GM12891 (cell line): ENCODE measurements at regions not wholly inside any gene's neighbourhood (a gene's known extent, or its start where the extent isn't known, plus 50 kb on each side); places are given as distances from the start of the nearest gene placed in this dataset.

ENCODE experiments used
- PAX5 ChIP-seq: IDR thresholded peaks from 2 replicates; pipeline ENCODE4 v1.6.1; 2011; ENCODE audit warnings: low read length, moderate library complexity, mild to moderate bottlenecking; ENCODE audit not compliant: insufficient read depth, severe bottlenecking
- POLR2A ChIP-seq: IDR thresholded peaks from 2 replicates; pipeline ENCODE4 v1.6.1; 2011; ENCODE audit warnings: low read depth, low read length, control low read depth
- POLR2AphosphoS5 ChIP-seq: IDR thresholded peaks from 2 replicates; pipeline ENCODE4 v1.6.1; 2011; ENCODE audit warnings: low read depth, low read length, control low read depth
- POU2F2 ChIP-seq: IDR thresholded peaks from 2 replicates; pipeline ENCODE4 v1.6.1; 2011; ENCODE audit warnings: low read depth, mild to moderate bottlenecking, control low read depth, low read length, moderate library complexity
- SPI1 ChIP-seq: IDR thresholded peaks from 2 replicates; pipeline ENCODE4 v1.6.1; 2011; ENCODE audit warnings: low read depth, low read length, control low read depth
- TAF1 ChIP-seq: IDR thresholded peaks from 2 replicates; pipeline ENCODE4 v1.6.1; 2011; ENCODE audit warnings: low read depth, low read length, control low read depth

GRCh38 chr4:160110891-160111290 is 1008.0 kb downstream of the RAPGEF2 start:
- no peak for TF ChIP-seq TAF1
- no peak for TF ChIP-seq POLR2AphosphoS5
- TF ChIP-seq PAX5 = no peak
- TF ChIP-seq POLR2A = no peak
- TF ChIP-seq POU2F2 = no peak
- TF ChIP-seq SPI1 = no peak
